Gastrocnemius medialis (tissue), 4 donors: ENCODE measurements at regions not wholly inside any gene's neighbourhood (a gene's known extent, or its start where the extent isn't known, plus 50 kb on each side); places are given as distances from the start of the nearest gene placed in this dataset.

ENCODE experiments used
- CTCF ChIP-seq, 5 experiments: fragments of 450-650 bp in 3 of 5; fragments of 200-600 bp in 2 of 5; sonication (generic) in 2 of 5; IDR thresholded peaks in 4 of 5; conservative IDR thresholded peaks in 1 of 5; 1 replicate in 4 of 5; 2 replicates in 1 of 5; pipeline ENCODE4 v1.5.1; 2016 to 2019; ENCODE audit warnings: antibody characterized with exemption in 5 of 5, mild to moderate bottlenecking in 3 of 5, moderate library complexity in 3 of 5
- POLR2A ChIP-seq, 2 donors: fragments of 450-650 bp; IDR thresholded peaks; one replicate each; pipeline ENCODE4 v1.6.1; 2017; ENCODE audit warnings: antibody characterized with exemption in 2 of 2, mild to moderate bottlenecking in 2 of 2, moderate library complexity in 2 of 2

GRCh38 chr14:81709681-81710080 lies 176.0 kb upstream of the SEL1L start:
- no peak for TF ChIP-seq CTCF (IDR thresholded peaks at IDR 0.05 in 4 of 5, conservative IDR thresholded peaks at IDR 0.05 in 1 of 5)
- no peak for TF ChIP-seq POLR2A (IDR thresholded peaks at IDR 0.05)
